ENCODE measurements at regions not wholly inside any gene's neighbourhood (a gene's known extent, or its start where the extent isn't known, plus 50 kb on each side); places are given as distances from the start of the nearest gene placed in this dataset.

DNA sequence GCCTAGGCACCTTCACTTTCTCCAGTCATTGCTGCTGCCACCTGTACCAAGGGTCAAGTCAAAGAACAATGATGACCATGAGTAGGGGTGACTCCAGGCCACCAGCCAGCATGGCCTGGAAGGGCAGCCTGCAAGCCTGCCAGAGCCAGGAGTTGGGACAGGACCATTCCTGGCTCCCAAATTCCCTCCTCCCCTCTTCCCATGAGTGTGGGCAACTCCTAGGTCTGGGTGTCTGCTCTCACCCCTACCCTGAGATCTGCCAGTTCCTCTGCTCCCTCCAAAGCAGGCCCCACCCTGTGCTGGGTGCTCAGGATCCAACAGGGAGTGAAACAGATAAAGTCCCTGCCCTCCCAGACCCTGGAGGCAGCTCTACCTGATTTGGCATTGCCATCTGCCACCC is 125.8 kb upstream of the NANOS1 start:
- H3K4me3 Mint-ChIP-seq, result no peak overlapping the region
- Histone ChIP-seq H3K4me1 (ENCODE audit: insufficient read depth, low read length) (no peaks in the 10 kb centered on the region), H3K9me3 (ENCODE audit: control insufficient read depth in 1 of 2, low read length in 2 of 2) (no peaks in the 10 kb centered on the region), H3K4me3 (ENCODE audit: low read length in 2 of 2) (no peak overlapping the region), H3K27ac (ENCODE audit: low read depth, low read length) (no peak overlapping the region), H3K27me3 (ENCODE audit: insufficient read depth, low read length) (no peaks in the 10 kb centered on the region), H3K36me3 (ENCODE audit: insufficient read depth, low read length) (no peaks in the 10 kb centered on the region)
- intact Hi-C loops (cut with micrococcal nuclease), result no loop called here
- ChIA-PET CTCF (ENCODE audit: partially characterized antibody) (no interaction called here), POLR2A (ENCODE audit: partially characterized antibody) (no interaction called here)
- no peaks in the 10 kb centered on the region for H3K4me1 Mint-ChIP-seq
- no peak overlapping the region for H3K27ac Mint-ChIP-seq
- no peaks in the 10 kb centered on the region for H3K36me3 Mint-ChIP-seq
- peaks cover 7 to 13% of the 10 kb centered on the region in 2 donors for H3K27me3 Mint-ChIP-seq
- H3K9me3 Mint-ChIP-seq, result peaks cover 0 to 7% (median 0%) of the 10 kb centered on the region in 8 donors
- DNase-seq, result no peak

DNA sequence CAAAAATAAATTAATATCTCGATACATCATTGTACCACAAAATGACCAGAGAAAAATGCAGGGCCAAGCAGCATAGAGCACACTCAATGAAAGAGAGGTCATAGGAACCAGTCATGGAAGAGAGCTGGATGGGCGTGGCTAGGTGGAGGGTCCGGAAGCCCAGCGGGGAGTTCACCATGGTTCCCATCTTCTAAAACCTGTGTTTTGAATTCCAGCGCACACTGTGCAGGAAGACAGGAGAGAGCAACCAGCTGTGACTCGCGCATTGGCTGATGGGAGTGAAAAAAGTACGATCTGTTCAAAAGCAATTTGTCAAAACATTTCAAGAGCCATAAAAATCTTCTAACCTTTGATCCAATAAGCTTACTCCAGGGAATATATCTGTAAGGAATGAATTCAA is 125.2 kb upstream of the NANOS1 start:
- intact Hi-C loops (cut with micrococcal nuclease), result no loop called here
- no peaks in the 10 kb centered on the region for H3K27me3 ChIP-seq (ENCODE audit: insufficient read depth, low read length)
- H3K36me3 Mint-ChIP-seq, result no peaks in the 10 kb centered on the region
- POLR2A ChIA-PET (ENCODE audit: partially characterized antibody), result no interaction called here
- peaks cover 7 to 13% of the 10 kb centered on the region in 2 donors for H3K27me3 Mint-ChIP-seq
- no peak overlapping the region for H3K27ac ChIP-seq (ENCODE audit: low read depth, low read length)
- H3K4me1 Mint-ChIP-seq, result no peaks in the 10 kb centered on the region
- H3K27ac Mint-ChIP-seq, result no peak overlapping the region
- no peak overlapping the region for H3K4me3 Mint-ChIP-seq
- no peaks in the 10 kb centered on the region for H3K36me3 ChIP-seq (ENCODE audit: insufficient read depth, low read length)
- peaks cover 0 to 7% (median 0%) of the 10 kb centered on the region in 8 donors for H3K9me3 Mint-ChIP-seq
- H3K4me3 ChIP-seq (ENCODE audit: low read length in 2 of 2), result no peak overlapping the region
- CTCF ChIA-PET (ENCODE audit: partially characterized antibody), result interaction anchor here (0.7 kb wide), 1 partner anchor 21 kb away, joined by 3 read pairs; no protein-coding TSS in a partner anchor
- H3K9me3 ChIP-seq (ENCODE audit: control insufficient read depth in 1 of 2, low read length in 2 of 2), result no peaks in the 10 kb centered on the region
- no peaks in the 10 kb centered on the region for H3K4me1 ChIP-seq (ENCODE audit: insufficient read depth, low read length)
- no peak for DNase-seq

DNA sequence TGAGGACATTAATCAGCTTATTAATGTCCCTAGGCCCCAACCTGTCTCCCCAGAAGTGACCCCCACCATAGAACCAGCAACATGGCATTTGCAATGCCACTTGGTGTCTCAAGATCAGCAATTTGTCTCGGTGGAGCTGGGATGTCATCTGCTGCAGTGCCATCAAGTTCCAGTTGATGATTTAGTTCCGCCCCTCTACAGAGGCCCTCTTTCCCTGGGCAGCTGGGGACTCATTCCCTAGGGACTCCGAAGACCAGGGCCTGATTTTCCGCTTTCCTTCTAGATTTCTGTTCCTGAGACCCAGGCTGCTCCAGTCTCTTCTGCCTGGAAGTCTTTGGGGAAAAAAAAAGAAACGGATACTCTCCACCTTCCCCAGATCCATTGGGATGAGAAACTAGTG is 122.5 kb upstream of the NANOS1 start:
- no peak for DNase-seq
- H3K27ac ChIP-seq (ENCODE audit: low read depth, low read length), result no peak overlapping the region

DNA sequence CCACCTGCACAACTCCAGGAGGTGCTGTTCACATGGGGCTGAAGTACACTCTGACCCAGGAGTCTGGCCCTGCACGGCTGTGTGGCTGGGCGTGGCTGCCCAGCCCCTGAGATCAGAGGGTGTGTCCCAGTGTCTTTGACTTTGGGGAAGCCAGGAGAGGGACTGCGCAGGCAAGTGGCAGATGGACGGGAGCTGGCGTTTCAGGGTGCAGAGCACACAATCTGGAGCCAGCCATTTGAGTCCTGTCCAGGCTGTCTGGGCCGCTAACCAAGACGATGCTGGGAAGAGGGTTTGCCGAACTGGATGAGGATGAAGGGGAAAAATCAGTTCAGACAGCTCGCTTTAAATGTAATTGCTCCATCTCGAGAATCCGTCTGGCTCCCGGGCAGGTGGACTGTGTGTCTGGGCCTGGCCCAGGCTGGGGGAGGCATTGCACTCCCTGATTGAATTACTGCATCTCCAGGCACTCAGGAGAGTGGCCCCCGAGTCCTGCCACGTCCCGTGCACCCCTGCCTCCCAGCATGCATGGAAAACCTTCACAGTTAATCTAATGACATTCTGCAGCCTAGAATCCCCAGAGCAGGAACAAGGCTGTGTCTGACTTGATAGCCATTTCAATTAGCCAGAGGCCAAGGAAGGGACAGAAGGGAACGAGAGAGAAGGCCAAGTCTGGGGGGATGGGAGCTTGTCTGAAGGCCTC is 120.8 kb upstream of the NANOS1 start:
- no peaks in the 10 kb centered on the region for H3K36me3 Mint-ChIP-seq
- H3K4me1 ChIP-seq (ENCODE audit: insufficient read depth, low read length), result no peaks in the 10 kb centered on the region
- no peaks in the 10 kb centered on the region for H3K4me1 Mint-ChIP-seq
- DNase-seq, result no peak
- POLR2A ChIA-PET (ENCODE audit: partially characterized antibody), result no interaction called here
- H3K27ac Mint-ChIP-seq, result no peak overlapping the region
- H3K27ac ChIP-seq (ENCODE audit: low read depth, low read length), result no peak overlapping the region
- no peak overlapping the region for H3K4me3 Mint-ChIP-seq
- H3K4me3 ChIP-seq (ENCODE audit: low read length in 2 of 2), result no peak overlapping the region
- peaks cover 0 to 3% (median 0%) of the 10 kb centered on the region in 8 donors for H3K9me3 Mint-ChIP-seq
- intact Hi-C loops (cut with micrococcal nuclease), result no loop called here
- CTCF ChIA-PET (ENCODE audit: partially characterized antibody), result no interaction called here
- no peaks in the 10 kb centered on the region for H3K9me3 ChIP-seq (ENCODE audit: control insufficient read depth in 1 of 2, low read length in 2 of 2)
- H3K36me3 ChIP-seq (ENCODE audit: insufficient read depth, low read length), result no peaks in the 10 kb centered on the region
- H3K27me3 ChIP-seq (ENCODE audit: insufficient read depth, low read length), result no peaks in the 10 kb centered on the region
- peaks cover 0 to 2% of the 10 kb centered on the region in 2 donors for H3K27me3 Mint-ChIP-seq

More for the DNA sequence above, 122.5 kb upstream of the NANOS1 start:
- intact Hi-C loops (cut with micrococcal nuclease), result no loop called here
- no peaks in the 10 kb centered on the region for H3K4me1 Mint-ChIP-seq
- peaks cover 0 to 3% (median 0%) of the 10 kb centered on the region in 8 donors for H3K9me3 Mint-ChIP-seq
- no peaks in the 10 kb centered on the region for H3K4me1 ChIP-seq (ENCODE audit: insufficient read depth, low read length)
- ChIA-PET CTCF (ENCODE audit: partially characterized antibody) (no interaction called here), POLR2A (ENCODE audit: partially characterized antibody) (no interaction called here)
- H3K27me3 ChIP-seq (ENCODE audit: insufficient read depth, low read length), result no peaks in the 10 kb centered on the region
- no peaks in the 10 kb centered on the region for H3K36me3 Mint-ChIP-seq
- no peak overlapping the region for H3K4me3 ChIP-seq (ENCODE audit: low read length in 2 of 2)
- peaks cover 4 to 7% of the 10 kb centered on the region in 2 donors for H3K27me3 Mint-ChIP-seq
- H3K9me3 ChIP-seq (ENCODE audit: control insufficient read depth in 1 of 2, low read length in 2 of 2), result no peaks in the 10 kb centered on the region
- no peaks in the 10 kb centered on the region for H3K36me3 ChIP-seq (ENCODE audit: insufficient read depth, low read length)
- H3K4me3 Mint-ChIP-seq, result no peak overlapping the region
- no peak overlapping the region for H3K27ac Mint-ChIP-seq

DNA sequence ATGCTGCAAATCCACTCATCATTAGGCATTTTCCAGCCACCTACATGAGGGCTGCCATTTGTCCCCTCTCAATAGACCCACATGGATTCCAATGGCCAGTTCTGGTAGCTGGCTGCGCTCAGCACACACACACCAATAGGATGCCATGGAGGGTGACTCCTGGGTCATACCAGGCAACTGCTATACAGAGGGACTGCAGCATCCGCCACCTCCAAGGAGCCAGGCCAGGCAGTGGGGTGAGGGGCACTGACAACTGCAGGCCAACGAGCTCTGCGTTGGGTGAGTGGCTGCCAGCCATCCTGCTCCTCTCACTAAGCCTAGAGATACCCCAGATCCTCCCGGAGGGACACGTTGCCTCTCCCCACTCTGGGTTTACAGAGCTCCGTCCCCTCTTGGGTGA is 118.8 kb upstream of the NANOS1 start:
- H3K4me1 Mint-ChIP-seq, result no peaks in the 10 kb centered on the region
- no peak overlapping the region for H3K4me3 Mint-ChIP-seq
- peaks cover 0 to 2% (median 0%) of the 10 kb centered on the region in 8 donors for H3K9me3 Mint-ChIP-seq
- no peaks in the 10 kb centered on the region for H3K4me1 ChIP-seq (ENCODE audit: insufficient read depth, low read length)
- H3K27ac ChIP-seq (ENCODE audit: low read depth, low read length), result no peak overlapping the region
- H3K27ac Mint-ChIP-seq, result no peak overlapping the region
- POLR2A ChIA-PET (ENCODE audit: partially characterized antibody), result no interaction called here
- CTCF ChIA-PET (ENCODE audit: partially characterized antibody), result no interaction called here
- no peak for DNase-seq
- H3K36me3 ChIP-seq (ENCODE audit: insufficient read depth, low read length), result no peaks in the 10 kb centered on the region
- H3K27me3 Mint-ChIP-seq, result peaks cover 1 to 4% of the 10 kb centered on the region in 2 donors
- H3K27me3 ChIP-seq (ENCODE audit: insufficient read depth, low read length), result no peaks in the 10 kb centered on the region
- no peaks in the 10 kb centered on the region for H3K36me3 Mint-ChIP-seq
- H3K9me3 ChIP-seq (ENCODE audit: control insufficient read depth in 1 of 2, low read length in 2 of 2), result no peaks in the 10 kb centered on the region
- intact Hi-C loops (cut with micrococcal nuclease), result no loop called here
- H3K4me3 ChIP-seq (ENCODE audit: low read length in 2 of 2), result no peak overlapping the region

DNA sequence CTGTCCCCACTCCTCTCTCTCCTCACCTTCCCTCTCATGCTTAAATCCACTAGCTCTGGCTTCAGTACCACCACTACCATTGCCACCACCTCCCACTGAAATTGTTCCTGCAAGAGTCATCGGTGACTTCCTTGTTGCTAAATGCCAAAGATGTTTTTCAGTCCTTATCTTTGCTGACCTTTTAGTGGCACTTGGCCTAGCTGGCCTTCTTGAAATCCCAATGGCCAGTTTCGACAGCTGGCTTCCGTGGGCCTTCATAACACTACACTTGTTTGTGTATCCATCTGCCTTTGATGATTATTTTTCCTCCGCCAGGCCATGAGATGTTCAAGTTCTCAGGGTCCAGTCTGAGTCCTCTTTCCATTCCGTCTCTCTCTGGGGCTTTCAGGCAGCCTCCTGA is 118.2 kb upstream of the NANOS1 start:
- CTCF ChIA-PET (ENCODE audit: partially characterized antibody), result no interaction called here
- H3K4me3 ChIP-seq (ENCODE audit: low read length in 2 of 2), result no peak overlapping the region
- Mint-ChIP-seq H3K36me3 (no peaks in the 10 kb centered on the region), H3K27me3 (peaks cover 1 to 4% of the 10 kb centered on the region in 2 donors), H3K4me1 (no peaks in the 10 kb centered on the region), H3K4me3 (no peak overlapping the region), H3K9me3 (peaks cover 0 to 2% (median 0%) of the 10 kb centered on the region in 8 donors), H3K27ac (peak overlapping the region in 1 of 7 donors; percentile 38)
- H3K9me3 ChIP-seq (ENCODE audit: control insufficient read depth in 1 of 2, low read length in 2 of 2), result no peaks in the 10 kb centered on the region
- no peaks in the 10 kb centered on the region for H3K36me3 ChIP-seq (ENCODE audit: insufficient read depth, low read length)
- intact Hi-C loops (cut with micrococcal nuclease), result no loop called here
- no peak overlapping the region for H3K27ac ChIP-seq (ENCODE audit: low read depth, low read length)
- no peak for DNase-seq
- H3K4me1 ChIP-seq (ENCODE audit: insufficient read depth, low read length), result no peaks in the 10 kb centered on the region
- POLR2A ChIA-PET (ENCODE audit: partially characterized antibody), result no interaction called here
- no peaks in the 10 kb centered on the region for H3K27me3 ChIP-seq (ENCODE audit: insufficient read depth, low read length)

DNA sequence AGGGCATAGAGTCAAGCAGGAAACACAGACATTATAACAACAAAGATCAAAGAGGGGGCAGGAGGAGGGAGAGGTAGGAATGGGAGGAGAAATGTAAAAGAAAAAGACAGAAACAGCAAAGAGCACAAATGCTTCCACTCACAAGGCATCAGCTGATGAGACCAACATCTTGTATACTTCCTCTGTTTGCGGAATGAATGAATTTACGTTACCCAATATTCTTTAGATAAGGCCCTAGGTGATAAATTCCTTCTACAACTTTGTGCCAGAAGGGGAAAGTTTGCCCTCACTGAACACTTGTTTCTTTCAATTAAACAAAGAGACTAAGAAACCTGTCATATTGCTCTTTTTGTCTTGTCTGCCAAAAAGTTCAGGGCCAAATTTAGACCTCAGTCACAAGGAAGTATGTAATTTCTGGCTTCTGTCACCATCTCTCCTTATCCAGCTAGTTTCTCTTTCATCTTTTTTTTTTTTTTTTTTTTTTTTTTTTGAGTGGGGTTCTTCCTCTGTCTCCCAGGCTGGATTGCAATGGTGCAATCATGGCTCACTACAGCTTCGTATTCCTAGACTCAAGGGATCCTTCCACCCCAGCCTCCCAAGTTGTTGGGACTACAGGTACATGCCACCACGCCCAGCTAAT is 116.4 kb upstream of the NANOS1 start:
- no peaks in the 10 kb centered on the region for H3K36me3 Mint-ChIP-seq
- ChIA-PET POLR2A (ENCODE audit: partially characterized antibody) (no interaction called here), CTCF (ENCODE audit: partially characterized antibody) (interaction anchor here (0.6 kb wide), 1 partner anchor 68 kb away, joined by 4 read pairs; no protein-coding TSS in a partner anchor)
- H3K36me3 ChIP-seq (ENCODE audit: insufficient read depth, low read length), result no peaks in the 10 kb centered on the region
- no peaks in the 10 kb centered on the region for H3K4me1 ChIP-seq (ENCODE audit: insufficient read depth, low read length)
- intact Hi-C loops (cut with micrococcal nuclease), result no loop called here
- no peaks in the 10 kb centered on the region for H3K9me3 ChIP-seq (ENCODE audit: control insufficient read depth in 1 of 2, low read length in 2 of 2)
- H3K4me3 ChIP-seq (ENCODE audit: low read length in 2 of 2), result no peak overlapping the region
- H3K27me3 Mint-ChIP-seq, result peaks cover 1 to 7% of the 10 kb centered on the region in 2 donors
- no peaks in the 10 kb centered on the region for H3K9me3 Mint-ChIP-seq
- H3K27me3 ChIP-seq (ENCODE audit: insufficient read depth, low read length), result no peaks in the 10 kb centered on the region
- H3K27ac ChIP-seq (ENCODE audit: low read depth, low read length), result no peak overlapping the region
- no peak overlapping the region for H3K4me3 Mint-ChIP-seq
- DNase-seq, result no peak
- H3K4me1 Mint-ChIP-seq, result no peaks in the 10 kb centered on the region
- H3K27ac Mint-ChIP-seq, result no peak overlapping the region
